Fibroblast of the aortic adventitia (primary cell): ENCODE measurements at regions not wholly inside any gene's neighbourhood (a gene's known extent, or its start where the extent isn't known, plus 50 kb on each side); places are given as distances from the start of the nearest gene placed in this dataset.

Source experiments
- DNase-seq: peaks from one replicate; pipeline ENCODE4 v3.0.0-alpha.2; 2010; ENCODE audit warnings: low read depth
- H3K4me3 ChIP-seq: 2 replicates; pipeline ENCODE4 v1.5.1; 2011; ENCODE audit warnings: low read depth, mild to moderate bottlenecking, control low read depth, low read length, moderate library complexity
- CTCF ChIP-seq: IDR thresholded peaks from 2 replicates; pipeline ENCODE4 v1.5.1; 2011; ENCODE audit warnings: mild to moderate bottlenecking, low read length, control low read depth, inconsistent platforms; ENCODE audit not compliant: insufficient read depth

GRCh38 chr5:98065261-98065909 is 708.1 kb upstream of the RGMB start:
- peak; percentile 9 for DNase-seq
- no peak for TF ChIP-seq CTCF
- H3K4me3 ChIP-seq = no peak overlapping the region

GRCh38 chr5:98066910-98067309 is 706.6 kb upstream of the RGMB start:
- DNase-seq = peak; percentile 20

GRCh38 chr5:98069876-98070512 is 703.5 kb upstream of the RGMB start:
- TF ChIP-seq CTCF = no peak
- DNase-seq = peak; percentile 49
- no peak overlapping the region for H3K4me3 ChIP-seq

More at GRCh38 chr5:98066910-98067309, 706.6 kb upstream of the RGMB start:
- no peak for TF ChIP-seq CTCF
- no peak overlapping the region for H3K4me3 ChIP-seq

GRCh38 chr5:98072921-98073320 is 700.5 kb upstream of the RGMB start:
- no peak for TF ChIP-seq CTCF
- H3K4me3 ChIP-seq = no peak overlapping the region
- DNase-seq = no peak

- no peak for DNase-seq
- no peak overlapping the region for H3K4me3 ChIP-seq
- TF ChIP-seq CTCF = no peak
Observed at GRCh38 chr5:98076501-98076900, 697.0 kb upstream of the RGMB start.

- no peak for DNase-seq
- no peak for TF ChIP-seq CTCF
- no peak overlapping the region for H3K4me3 ChIP-seq
Observed at GRCh38 chr5:98085593-98085992, 687.9 kb upstream of the RGMB start.

GRCh38 chr5:98095072-98095471 is 678.4 kb upstream of the RGMB start:
- TF ChIP-seq CTCF = no peak
- no peak for DNase-seq

More at GRCh38 chr5:98095072-98095471, 678.4 kb upstream of the RGMB start:
- H3K4me3 ChIP-seq = no peak overlapping the region
